Activated CD8-positive, alpha-beta memory T cell treated with anti-CD3 and anti-CD28 coated beads, Interleukin-2, amount 50 U/mL, for 4 hours (primary cell): ENCODE measurements at regions not wholly inside any gene's neighbourhood (a gene's known extent, or its start where the extent isn't known, plus 50 kb on each side); places are given as distances from the start of the nearest gene placed in this dataset.

Source experiments
- DNase-seq: peaks from one replicate; pipeline ENCODE4 v3.0.0-alpha.2; 2020

DNA sequence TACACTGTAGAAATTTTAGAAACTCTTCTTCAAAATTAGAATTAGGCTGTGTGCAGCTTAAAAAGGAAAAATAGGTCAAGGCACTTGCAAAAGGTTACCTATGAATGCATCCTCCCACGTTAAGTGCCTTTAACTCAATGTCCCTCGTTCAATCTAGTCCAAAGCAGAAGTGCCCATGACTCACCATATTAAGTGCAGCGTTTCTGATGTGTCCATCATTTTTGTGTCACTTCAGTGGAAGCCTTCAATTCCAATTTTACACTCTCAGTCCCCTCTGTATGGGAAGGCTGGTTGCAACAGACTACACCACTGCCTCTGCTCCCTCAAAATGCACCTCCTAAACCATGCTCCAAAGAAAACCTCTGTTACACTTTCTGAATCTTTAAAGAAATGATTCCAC lies 53.4 kb downstream of the FOXB1 start:
- DNase-seq, result no peak

DNA sequence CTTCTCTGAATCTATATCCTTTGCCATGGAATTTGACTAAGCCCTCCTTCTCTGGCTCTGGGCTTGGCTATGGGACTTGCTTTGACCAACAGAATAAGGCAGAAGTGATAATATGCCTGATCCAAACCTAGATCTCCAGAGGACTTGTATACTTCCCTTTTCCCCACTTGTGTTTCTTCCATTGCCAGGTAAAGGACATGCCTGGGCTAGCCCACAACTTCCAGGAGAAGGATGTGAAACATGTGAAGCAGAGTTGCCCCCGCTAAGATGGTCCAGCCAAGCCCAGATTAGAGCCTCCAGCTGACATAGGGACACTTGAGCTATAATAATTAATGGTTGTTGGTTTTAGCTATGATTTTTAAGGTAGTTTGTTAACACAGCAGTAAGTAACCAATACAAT lies 55.1 kb downstream of the FOXB1 start:
- DNase-seq, result no peak

DNA sequence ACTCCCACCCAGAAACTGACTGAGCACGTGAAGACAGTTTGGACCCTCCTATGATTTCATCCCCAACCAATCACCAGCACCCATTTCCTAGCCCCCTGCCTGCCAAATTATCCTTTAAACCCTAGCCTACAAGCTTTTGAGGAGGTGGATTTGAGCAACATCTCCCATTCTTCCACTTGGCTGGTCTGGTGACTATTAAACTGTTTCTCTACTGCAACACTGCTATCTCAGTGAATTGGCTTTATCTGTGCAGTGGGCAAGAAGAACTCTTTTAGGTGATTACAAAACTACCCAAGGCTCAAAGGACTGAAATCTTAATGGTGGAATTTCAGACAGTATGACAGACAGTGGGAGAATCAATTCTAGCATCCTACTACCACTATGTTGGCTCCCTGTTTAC lies 57.6 kb downstream of the FOXB1 start:
- DNase-seq, result no peak

DNA sequence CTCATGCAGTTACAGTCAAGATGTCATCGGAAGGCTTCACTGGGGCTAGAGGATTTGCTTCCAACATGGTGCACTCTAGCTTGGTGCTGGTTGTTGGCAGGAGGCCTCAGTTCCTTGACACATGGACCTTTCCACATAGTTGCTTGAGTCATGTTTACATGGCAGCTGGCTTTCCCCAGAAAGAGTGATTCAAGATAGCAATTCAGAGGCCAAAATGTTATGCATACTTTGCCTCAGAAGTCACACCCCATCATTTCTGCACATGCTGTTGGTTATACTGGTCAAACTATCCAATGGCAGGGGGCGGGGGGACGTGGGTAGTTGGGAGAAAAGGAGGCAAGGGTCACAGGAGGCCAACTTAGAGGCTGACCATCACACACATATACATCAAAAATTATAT lies 58.7 kb downstream of the FOXB1 start:
- no peak for DNase-seq

DNA sequence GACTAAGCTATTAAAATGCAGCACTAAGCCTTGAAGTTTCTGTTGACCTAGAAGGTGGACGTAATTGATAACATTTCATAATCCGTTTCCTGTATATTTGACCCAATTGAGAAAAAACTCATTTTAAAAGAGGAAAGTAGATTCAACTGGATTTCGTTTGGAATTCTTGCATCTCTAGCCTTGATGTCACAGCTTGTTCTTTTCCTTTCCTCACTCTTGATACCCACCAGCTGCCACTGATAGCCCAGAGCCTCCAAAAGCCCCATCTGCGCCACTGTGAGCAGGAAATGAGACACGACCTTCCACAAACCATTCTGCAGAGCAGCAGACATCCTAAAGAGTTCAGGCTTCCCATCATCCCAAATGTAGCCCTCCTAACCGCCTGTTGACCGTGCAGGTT lies 61.8 kb downstream of the FOXB1 start:
- DNase-seq, result no peak

DNA sequence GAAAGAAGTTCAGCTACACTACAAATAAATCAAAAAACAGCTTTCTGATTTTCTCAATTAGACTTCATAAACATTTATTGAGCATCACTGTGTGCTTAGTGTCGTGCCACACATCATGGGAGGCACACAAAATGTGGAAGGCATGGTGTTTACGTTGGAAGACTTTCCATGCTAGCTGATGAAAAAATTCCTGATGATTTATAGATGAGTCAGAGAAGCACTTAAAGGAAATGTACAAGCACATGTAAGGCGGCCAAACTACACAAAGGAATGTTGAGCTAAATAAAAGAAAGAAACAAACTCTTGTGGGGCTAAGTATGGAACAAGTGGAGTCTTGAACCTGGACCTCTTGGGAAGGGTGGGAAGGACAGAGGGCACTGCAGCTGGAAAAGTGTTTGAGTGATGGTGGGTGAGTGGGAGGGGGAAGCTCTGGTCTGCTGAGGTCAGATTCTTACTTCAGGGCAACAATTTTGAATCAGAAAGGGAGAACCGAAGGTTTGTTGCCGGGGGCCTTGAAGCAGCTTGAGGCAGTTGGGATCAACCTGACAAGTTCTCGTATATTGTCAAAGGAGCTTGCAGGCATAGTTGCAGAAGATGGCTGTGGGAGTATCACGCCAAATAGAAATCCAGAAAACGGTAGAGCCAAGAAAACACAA lies 66.9 kb downstream of the FOXB1 start:
- DNase-seq, result no peak

DNA sequence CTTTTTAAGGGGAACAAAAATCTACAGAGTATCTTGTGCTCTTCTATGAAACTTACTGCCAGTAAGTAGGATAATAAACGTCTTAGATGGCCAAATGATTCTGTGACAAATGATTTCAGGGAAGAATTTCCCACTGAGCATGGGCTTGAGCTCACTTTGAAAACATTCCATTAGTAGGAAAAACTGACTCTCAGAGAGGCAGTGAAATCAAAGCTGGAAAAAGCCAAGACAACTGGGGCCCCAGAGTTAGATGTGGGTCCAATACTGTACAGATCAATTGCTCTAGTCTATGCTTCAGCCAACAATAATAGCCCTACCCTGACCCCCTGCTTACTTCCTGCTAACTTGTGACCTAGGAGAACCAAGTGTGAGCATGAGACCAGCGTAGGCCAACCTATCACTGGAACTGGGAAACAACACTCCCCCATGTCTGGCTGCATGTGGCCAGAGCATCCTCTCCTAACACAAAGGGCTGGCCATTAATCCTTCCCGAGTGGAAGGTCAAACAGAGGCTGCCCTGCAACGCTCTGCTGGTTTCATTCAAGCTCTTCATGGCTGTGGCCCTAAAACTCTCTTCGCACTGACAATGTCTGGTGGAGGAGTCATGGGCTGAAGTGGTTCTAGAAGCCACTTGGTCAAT lies 68.8 kb downstream of the FOXB1 start:
- DNase-seq, result no peak

DNA sequence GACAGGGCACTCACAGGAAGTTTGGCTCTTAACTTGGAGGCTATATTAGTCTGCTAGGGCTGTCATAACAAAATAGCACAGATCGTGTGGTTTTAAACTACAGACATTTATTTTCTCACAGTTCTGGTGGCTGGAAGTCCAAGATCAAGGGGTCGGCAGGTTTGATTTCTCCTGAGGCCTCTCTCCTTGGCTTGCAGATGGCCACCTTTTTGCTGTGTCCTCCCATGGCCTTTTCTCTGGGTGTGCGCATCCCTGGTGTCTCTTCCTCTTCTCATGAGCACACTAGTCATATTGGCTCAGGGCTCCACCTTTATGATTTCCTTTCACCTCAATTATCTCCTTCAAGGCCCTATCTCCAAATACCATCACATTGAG lies 69.3 kb downstream of the FOXB1 start:
- DNase-seq, result no peak

DNA sequence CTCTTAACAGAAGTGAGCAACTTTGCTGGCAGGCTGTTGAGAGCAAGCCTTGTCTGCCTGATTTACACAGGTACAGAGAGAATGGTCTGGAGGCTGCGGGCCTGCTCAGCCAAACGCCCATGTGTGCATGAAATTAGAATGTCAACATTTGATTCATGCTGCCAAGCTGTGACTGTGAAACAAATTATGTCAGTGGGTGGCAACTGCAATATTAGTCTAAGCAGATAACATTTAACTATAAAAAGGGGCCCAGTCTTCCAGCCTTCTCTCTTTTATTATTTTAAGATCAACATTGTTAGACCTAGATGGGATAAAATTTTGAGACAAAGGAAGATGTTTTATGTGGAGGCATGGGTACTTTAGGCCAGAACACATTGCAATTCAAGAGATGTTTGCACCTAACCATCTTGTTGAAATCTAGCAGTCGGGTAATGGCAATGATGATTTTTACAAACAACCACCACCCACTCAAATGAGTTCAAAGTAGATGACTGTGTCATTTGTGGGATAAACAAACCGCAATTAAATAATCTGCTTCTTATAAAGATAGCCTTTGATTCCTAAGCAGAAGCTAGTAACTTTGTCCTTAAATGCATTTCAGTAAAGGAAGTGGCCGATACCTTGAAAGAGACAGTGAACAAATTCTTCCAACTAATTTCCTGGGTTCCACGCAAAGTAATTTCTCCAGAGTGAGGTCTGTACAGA lies 70.2 kb downstream of the FOXB1 start:
- DNase-seq, result no peak

DNA sequence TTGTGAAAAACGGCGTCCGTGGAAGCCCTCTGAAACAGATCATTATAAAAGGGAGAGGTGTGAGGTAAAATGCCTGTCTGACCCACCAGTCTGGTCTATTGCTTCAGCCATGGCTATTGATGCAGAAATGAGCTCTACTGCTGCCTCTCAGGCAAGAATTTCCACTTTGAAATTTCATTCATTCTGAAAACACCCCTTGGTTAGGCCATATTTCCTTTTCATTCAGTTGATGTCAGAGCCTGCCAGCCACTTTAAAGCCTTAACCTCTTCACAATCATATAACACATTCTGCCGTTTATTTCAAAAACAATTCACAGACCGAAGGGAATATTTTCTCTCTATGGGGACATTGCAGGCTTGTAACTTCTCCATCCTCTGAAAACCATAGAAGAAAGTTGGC lies 71.9 kb downstream of the FOXB1 start:
- no peak for DNase-seq

DNA sequence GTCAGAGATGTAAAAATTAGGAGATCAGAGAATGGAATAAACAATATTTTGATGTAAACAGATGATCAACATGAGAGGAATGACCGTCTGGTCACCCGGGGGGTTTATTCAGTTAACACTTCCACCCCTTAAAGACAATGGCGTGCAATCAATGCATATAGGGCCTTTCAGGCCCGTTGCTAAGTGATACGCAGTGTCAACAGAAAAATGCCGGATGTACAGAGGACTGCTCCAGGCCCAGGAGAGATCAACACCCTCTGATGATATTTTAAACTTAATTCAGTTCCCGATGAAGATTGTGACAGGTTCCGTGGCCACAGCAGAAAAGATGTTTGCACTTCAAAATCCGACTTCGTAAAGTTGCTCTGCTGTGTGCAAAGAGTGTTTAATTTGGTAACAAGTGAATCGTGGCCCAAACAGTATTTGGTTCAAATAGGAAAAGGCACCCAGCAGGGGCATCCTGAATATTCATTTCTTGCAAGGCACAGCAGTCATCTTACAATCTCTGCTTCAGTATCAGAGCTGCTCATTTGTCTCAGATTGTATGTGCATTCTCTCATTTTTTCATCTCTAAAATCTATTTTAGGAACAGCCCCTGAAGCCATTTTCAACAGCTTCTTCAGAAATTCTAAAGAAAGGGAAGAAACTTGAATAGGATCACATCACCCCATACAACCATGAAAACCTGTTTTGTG lies 72.6 kb downstream of the FOXB1 start:
- no peak for DNase-seq

DNA sequence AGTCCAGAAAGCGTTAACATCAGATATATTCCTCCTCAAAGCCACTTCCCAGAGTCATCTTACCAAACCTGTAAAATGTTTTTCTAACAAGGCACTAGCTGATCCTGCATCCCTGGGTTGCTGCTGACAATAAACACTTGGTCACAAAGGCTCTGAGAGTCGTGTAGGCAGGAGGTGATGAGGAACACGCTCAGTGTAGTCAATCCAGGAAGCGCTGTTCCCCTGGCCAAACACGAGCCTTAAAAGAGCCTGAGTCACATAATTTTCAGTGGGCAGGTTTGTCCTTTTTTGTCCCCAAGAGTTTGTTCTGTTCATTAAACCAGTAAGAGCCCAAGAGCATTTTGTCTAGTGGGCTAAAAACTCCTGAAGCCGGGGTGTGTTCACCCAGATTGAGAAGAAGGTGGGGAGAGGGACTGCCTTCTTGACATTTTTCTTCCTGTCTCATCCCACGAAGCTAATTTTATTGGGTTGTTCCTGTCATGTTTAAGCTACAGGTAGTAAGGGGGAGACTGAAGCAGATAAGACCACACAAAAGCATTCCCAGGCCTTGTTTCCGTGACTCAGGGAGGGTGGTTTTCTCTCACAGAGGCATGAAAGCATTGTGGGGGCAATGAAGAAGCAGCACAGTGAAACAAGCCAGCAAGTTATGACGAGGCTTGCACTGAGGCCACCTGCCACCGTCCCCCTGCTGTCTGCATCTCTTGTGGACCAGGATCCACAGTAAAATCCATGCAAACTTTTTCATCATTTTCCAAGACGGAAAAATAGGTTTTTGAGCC lies 73.7 kb downstream of the FOXB1 start:
- no peak for DNase-seq

DNA sequence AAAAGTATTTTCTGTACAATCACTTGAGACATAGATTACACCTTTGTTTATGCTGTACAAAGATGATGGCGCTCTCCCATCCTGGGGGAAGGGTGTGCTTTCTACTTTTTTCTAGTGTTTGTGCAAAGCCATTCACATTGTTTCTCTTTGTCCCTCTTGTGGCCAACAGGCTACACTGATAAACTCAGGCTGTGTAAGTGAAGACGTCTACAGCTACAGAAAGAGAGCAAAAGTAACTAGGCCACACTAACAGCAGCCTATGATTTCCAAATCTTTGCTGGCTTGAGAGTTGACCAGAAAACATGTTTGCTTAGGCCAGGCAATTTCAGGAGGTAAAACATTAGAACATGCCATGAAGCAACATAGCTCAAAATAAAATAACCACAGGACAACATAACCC lies 75.1 kb downstream of the FOXB1 start:
- no peak for DNase-seq

DNA sequence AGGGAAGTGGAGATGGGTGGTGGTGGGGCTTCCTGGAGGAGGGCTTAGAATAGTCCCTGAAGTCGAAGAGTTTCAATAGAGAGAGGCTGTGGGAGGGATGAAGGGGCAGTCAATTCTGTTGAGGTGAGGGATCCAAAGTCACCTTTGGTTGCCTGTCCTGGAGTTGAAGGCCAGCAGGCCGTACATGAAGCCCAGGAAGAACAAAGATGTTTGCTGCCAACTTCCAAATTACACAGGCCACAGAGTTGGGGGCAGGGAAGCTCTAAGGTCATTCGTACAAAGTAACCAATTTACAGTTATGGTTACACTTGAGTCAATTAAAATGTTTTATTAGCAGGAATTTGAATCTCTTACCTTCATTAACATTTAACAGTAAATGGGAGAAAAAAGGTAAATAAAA lies 77.9 kb downstream of the FOXB1 start:
- DNase-seq, result no peak

DNA sequence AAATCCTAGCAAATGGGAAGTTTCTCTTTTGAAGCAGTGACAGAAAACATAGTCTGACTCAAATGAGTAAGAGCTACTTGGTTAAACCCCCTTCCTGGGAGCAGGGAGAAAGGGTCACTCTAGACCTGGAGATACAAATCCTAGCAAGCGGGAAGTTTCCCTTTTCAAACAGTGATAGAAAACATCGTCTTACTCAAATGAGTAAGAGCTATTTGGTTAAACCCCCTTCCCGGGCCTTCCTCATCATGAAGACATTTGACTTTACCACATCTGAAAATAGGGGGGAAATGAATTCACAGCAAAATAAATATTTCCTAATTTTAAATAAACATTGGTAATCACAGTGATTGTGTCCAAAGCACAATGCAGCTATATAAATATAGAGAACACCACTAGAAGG lies 79.2 kb downstream of the FOXB1 start:
- DNase-seq, result no peak

DNA sequence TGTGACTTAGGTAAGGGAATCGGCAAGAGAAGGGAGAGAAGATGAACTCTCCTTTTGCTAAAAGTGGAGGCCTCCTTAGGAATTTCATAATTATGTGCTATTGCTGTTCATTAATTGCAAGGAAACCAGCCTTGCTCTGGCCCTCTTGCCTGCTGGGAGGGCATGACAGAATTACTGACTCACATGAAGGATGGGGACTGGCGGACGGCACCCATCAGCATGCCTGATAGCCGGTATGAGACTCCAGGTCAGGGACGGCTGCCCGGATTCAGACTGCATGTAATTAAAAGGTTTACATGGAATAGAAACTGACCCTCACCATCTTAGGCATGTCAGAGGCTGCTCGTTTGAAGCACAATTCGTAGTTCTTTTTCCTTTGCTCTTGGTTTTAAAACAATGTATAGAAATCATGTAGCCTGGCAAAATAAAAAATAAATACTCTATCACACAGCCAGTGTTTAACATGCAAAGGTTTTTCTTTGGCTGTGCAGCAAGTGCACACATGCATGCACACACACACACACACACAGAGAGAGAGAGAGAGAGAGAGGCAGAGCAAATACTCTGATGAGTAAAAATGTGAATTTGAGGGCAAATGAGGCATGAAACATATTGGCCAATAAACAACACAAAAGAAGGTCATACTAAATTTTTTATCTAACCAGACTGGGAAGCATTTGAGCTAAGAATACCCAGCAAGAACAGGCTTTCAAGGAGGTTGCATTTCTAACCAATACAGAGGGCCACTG lies 82.7 kb downstream of the FOXB1 start:
- DNase-seq, result no peak

DNA sequence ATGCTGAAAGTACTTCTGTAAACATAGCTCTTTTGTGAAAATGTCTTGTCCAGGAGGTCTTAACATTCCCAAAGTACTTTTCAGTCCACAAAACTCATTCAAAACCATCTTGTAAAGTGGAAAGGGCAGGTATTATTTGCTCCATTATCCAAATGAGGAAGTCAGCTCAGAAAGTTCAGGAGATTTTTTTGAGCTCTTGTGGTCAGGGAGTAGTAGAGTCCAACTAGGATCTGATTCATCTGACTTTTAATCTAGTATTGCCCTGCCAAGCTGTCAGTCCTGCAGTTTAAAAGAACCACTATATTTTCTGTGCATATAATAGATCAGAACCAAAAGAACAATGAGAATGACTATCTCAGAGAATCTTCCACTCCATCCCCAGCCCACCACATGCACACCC lies 83.5 kb downstream of the FOXB1 start:
- DNase-seq, result no peak

DNA sequence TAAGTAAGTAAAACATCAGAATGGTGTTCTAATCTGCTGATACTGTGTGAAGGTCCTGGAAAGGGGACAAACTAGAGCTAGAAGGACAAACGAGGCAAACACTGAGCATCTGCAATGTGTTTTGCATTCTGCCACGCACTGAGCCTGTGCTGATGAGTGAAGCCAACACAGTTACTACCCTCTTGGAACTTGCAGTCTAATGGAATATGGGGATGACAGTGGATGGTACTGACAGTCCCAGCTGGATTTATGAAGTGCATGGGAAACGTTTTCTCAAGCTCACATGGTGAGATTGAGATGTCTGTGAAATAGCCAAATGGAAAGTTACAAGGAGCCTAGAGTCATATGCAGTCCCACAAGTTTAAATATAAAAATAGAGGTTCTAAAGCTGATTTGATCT lies 86.6 kb downstream of the FOXB1 start:
- DNase-seq, result no peak

DNA sequence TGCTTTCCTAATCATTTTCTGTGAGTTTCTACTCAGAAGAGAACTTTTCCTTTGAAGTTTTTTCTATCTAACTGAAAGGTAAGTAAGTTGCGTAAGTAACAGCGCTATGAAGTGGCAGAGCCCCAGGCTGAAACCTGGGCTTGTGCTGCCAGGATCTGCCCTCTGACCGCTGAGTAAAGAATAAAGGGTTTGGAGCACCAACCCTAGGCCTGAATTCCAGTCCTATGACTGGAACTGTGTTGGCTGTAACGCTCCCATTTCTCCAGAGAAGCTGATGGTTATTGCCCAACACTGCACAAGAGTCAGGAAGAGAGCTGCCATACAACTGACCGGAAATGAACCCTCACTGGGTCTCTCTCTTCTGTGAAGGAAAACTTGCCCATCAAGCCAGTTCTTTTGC lies 87.0 kb downstream of the FOXB1 start:
- DNase-seq, result no peak

DNA sequence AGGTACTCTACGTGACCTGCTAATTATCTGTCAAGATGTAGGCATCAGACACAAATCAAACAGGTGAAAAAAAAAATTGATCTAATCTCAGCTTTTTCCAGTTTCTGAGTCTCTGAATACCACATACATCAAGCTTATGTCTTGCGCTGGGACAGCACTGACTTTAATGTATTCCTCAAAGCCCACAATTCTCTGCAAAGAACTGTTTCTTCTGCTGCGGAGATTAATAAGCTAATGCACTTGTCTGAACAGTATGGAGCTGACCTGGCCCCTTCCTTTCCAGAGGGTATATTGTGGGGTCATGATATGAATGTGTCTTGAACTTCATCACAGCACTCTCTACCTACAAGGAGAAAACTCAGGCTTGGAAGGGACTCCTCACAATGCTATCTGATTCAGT lies 87.8 kb downstream of the FOXB1 start:
- no peak for DNase-seq

DNA sequence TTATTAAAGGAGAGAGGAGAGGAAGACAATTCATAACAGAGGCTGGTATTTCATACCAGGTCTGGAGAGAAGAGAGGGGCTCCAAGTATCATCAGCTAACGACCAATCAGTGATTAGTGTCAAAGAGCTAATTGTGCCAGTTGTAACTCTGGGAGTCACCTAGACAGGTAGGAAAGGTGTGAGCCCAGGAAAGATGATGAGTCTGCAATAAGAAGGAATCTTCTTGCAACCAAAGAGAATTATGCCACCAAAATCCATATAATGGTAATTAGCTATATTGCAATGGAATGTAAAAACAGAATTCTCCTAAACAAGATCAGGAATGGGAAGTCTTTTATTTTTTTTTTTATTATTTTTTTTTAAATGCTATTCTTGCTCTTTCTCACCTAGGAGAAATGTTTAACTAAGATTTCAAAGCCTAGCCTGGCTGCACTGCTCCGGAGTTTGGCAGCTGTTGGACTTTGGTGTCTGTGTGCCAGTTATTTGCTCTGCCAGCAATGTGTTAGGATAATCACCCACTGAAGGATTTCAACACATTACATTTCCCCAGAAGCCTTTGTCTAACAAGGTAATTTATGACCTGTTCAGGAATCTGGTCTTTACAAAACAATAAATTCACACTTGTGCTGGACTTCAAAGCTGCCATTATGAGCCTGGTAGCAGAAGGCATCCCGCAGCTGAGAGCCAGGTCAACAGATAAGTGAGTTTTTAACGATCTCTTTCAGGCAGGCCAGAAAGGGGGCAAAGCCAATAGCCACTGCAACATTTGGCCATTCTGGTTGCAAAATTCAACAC lies 89.4 kb downstream of the FOXB1 start:
- DNase-seq, result no peak

DNA sequence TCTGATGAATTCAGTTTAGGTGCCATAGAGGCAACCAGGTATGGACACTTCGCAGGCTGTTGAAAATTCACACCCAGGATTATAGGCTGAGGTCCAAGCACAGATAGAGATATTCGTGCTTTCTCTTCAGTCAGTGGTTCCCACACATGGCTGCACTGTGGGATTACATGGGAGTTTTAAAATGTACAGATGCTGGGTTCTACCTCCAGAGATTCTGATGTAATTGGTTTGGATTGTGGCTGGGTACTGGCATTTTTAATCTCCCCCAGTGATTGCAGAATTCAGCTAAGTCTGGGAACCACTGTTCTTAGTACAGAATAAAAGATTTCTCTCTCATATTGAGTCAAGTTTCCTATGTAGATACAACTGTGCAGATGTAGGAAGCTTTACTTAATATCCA lies 91.6 kb downstream of the FOXB1 start:
- no peak for DNase-seq
